A549 (cell line): ENCODE measurements at regions not wholly inside any gene's neighbourhood (a gene's known extent, or its start where the extent isn't known, plus 50 kb on each side); places are given as distances from the start of the nearest gene placed in this dataset.

Experiments
- ATAC-seq, 2 experiments: fragments of 200-7000 bp in 1 of 2; fragments of >200 bp in 1 of 2; cut with Nextera tagmentation in 1 of 2; cut with Tn5 transposase in 1 of 2; 3 replicates each; pipeline versions ENCODE4 v1.8.0 to v1.9.1; 2018 to 2020; ENCODE audit warnings: mild to moderate bottlenecking in 1 of 2, moderate library complexity in 1 of 2
- CTCF ChIA-PET: fragments of 300-600 bp; sonication (Branson Sonifier 250); formaldehyde crosslinking; extraction: SDS; loops from one replicate; lab custom pipeline; 2021; ENCODE audit warnings: antibody characterized with exemption, inconsistent platforms; lab: Yijun Ruan, JAX
- POLR2A ChIA-PET: fragments of 350-600 bp; formaldehyde crosslinking; extraction: SDS; loops from one replicate; lab custom pipeline; 2021; ENCODE audit warnings: antibody characterized with exemption, inconsistent platforms; lab: Yijun Ruan, JAX
- DNase-seq, 2 experiments: peaks; one replicate each; pipeline versions ENCODE4 v3.0.0 to v3.0.0-alpha.2; 2011 to 2016; ENCODE audit warnings: low read depth in 1 of 2, low spot score in 1 of 2
- FAIRE-seq: peaks from 2 replicates; lab custom pipeline; 2011; peaks lifted over from hg19 to GRCh38; lab: Jason Lieb, UNC
- H3K27ac ChIP-seq, 2 experiments: fragments of >200 bp; sonication (Bioruptor Twin); formaldehyde crosslinking; 3 replicates each; pipeline ENCODE4 v1.5.1; 2016 to 2017
- H3K4me1 ChIP-seq: fragments of >200 bp; sonication (Bioruptor Twin); formaldehyde crosslinking; 3 replicates; pipeline ENCODE4 v1.6.1; 2016
- H3K4me2 ChIP-seq: fragments of >200 bp; sonication (Bioruptor Twin); formaldehyde crosslinking; 3 replicates; pipeline ENCODE4 v1.6.1; 2016
- H3K4me3 ChIP-seq: fragments of >200 bp; sonication (Bioruptor Twin); formaldehyde crosslinking; 3 replicates; pipeline ENCODE4 v1.5.1; 2016
- H3K9me3 ChIP-seq: fragments of >200 bp; sonication (Bioruptor Twin); formaldehyde crosslinking; 3 replicates; pipeline ENCODE4 v1.6.1; 2016
- CHD2 ChIP-seq: fragments of 150-350 bp; IDR thresholded peaks from 2 replicates; pipeline ENCODE4 v1.6.1; 2014; ENCODE audit warnings: low read length; ENCODE audit not compliant: partially characterized antibody
- CTCF ChIP-seq: fragments of >200 bp; sonication (Bioruptor Twin); formaldehyde crosslinking; IDR thresholded peaks from 3 replicates; pipeline ENCODE4 v1.5.1; 2016
- ELK1 ChIP-seq: fragments of 150-350 bp; IDR thresholded peaks from 2 replicates; pipeline ENCODE4 v1.6.1; 2014; ENCODE audit warnings: low read depth, mild to moderate bottlenecking, low read length
- ESRRA ChIP-seq: fragments of 150-350 bp; IDR thresholded peaks from 2 replicates; pipeline ENCODE4 v1.6.1; 2014; ENCODE audit warnings: mild to moderate bottlenecking, low read length, borderline replicate concordance
- HOXB5 ChIP-seq: fragments of 250-450 bp; sonication (Bioruptor Pico); IDR thresholded peaks from 2 replicates; pipeline ENCODE4 v1.5.0; 2020; ENCODE audit warnings: mild to moderate bottlenecking, moderate library complexity
- KDM5A ChIP-seq: fragments of 200-600 bp; sonication (generic); IDR thresholded peaks from 2 replicates; pipeline ENCODE4 v1.6.1; 2016; ENCODE audit warnings: antibody characterized with exemption, mild to moderate bottlenecking
- MAFK ChIP-seq: fragments of 450-650 bp; IDR thresholded peaks from 2 replicates; pipeline ENCODE4 v1.6.1; 2014; ENCODE audit not compliant: partially characterized antibody
- MAX ChIP-seq: IDR thresholded peaks from 2 replicates; pipeline ENCODE4 v1.6.1; 2012
- MAZ ChIP-seq: fragments of 150-350 bp; IDR thresholded peaks from 2 replicates; pipeline ENCODE4 v1.6.1; 2014; ENCODE audit warnings: antibody characterized with exemption, low read depth, low read length, borderline replicate concordance
- MYC ChIP-seq: IDR thresholded peaks from 2 replicates; pipeline ENCODE4 v1.6.1; 2012; ENCODE audit warnings: mild to moderate bottlenecking, inconsistent platforms, low read length, improper control_type of control experiment, borderline replicate concordance
- PHF8 ChIP-seq: fragments of 200-600 bp; sonication (generic); IDR thresholded peaks from 2 replicates; pipeline ENCODE4 v1.6.1; 2016; ENCODE audit warnings: low read depth, mild to moderate bottlenecking, antibody characterized with exemption, moderate library complexity, borderline replicate concordance
- POLR2A ChIP-seq: IDR thresholded peaks from 2 replicates; pipeline ENCODE4 v1.6.1; 2012; ENCODE audit warnings: mild to moderate bottlenecking, low read length
- POLR2AphosphoS2 ChIP-seq: conservative IDR thresholded peaks from 2 replicates; pipeline ENCODE4 v1.6.1; 2012; ENCODE audit warnings: low read length, improper control_type of control experiment, inconsistent platforms
- RNF2 ChIP-seq: fragments of 200-600 bp; sonication (generic); IDR thresholded peaks from 2 replicates; pipeline ENCODE4 v1.6.1; 2016; ENCODE audit warnings: low read depth, mild to moderate bottlenecking, antibody characterized with exemption, moderate library complexity, borderline replicate concordance
- SREBF2 ChIP-seq: fragments of 450-650 bp; IDR thresholded peaks from 2 replicates; pipeline ENCODE4 v1.6.1; 2014; ENCODE audit warnings: mild to moderate bottlenecking, moderate library complexity
- TFCP2L1 ChIP-seq: fragments of 250-450 bp; sonication (Bioruptor Pico); IDR thresholded peaks from 2 replicates; pipeline ENCODE4 v1.5.0; 2021; ENCODE audit warnings: mild to moderate bottlenecking
- TP53 ChIP-seq: fragments of 250-450 bp; sonication (Bioruptor Pico); IDR thresholded peaks from 2 replicates; pipeline ENCODE4 v1.5.0; 2021; ENCODE audit warnings: mild to moderate bottlenecking, moderate library complexity
- ZNF302 ChIP-seq: fragments of 250-450 bp; sonication (Bioruptor Pico); IDR thresholded peaks from 2 replicates; pipeline ENCODE4 v1.9.0; 2021; ENCODE audit warnings: inconsistent platforms, mild to moderate bottlenecking, moderate library complexity
- WGBS: methylation state at CpG from one replicate; pipeline ENCODE4 v1.1.6; 2017; ENCODE audit errors: missing lambda C conversion rate; 5-methylcytosine and 5-hydroxymethylcytosine counted together
- TF ChIP-seq, protein P1 (sequence below): IDR thresholded peaks from 2 replicates; pipeline ENCODE4 v1.6.1; 2012; ENCODE audit warnings: low read depth, borderline replicate concordance
- TF ChIP-seq, protein P2 (sequence below): IDR thresholded peaks from 2 replicates; pipeline ENCODE4 v1.6.1; 2012
- TF ChIP-seq, protein P3 (sequence below): fragments of >200 bp; sonication (Bioruptor Twin); formaldehyde crosslinking; IDR thresholded peaks from 2 replicates; pipeline ENCODE4 v1.6.1; 2016

DNA sequence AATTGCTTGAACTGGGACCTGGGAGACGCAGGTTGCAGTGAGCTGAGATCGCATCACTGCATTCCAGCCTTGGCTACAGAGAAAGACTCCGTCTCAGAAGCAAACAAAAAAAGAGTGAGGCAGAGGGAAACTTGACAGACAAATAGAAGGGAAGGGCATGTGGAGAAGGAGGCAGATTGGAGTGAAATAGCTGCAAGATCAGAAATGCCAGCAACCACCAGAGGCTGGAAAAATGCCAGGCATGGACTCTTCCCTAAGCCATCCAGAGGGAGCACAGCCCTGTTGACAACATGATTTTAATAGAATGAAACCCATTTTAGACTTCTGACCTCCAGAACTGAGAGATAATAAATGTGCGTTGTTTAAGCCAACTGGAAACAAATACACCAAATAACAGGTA lies 447.2 kb upstream of the SPHKAP start:
- no peak overlapping the region for H3K4me3 ChIP-seq
- TF ChIP-seq PHF8 (no peak), TFCP2L1 (CRISPR knock-in tag) (no peak), MAFK (no peak), MAZ (no peak), ELK1 (no peak), CHD2 (no peak), HOXB5 (CRISPR knock-in tag) (no peak)
- TF ChIP-seq, all 56 proteins: peak for 0
- no peaks in the 10 kb centered on the region for H3K4me1 ChIP-seq
- no peak overlapping the region for H3K27ac ChIP-seq
- no peak for ATAC-seq
- 33% methylated on average over 4 of the region's 4 CpGs for WGBS
- H3K9me3 ChIP-seq = no peaks in the 10 kb centered on the region
- no peak for DNase-seq
- no peak overlapping the region for H3K4me2 ChIP-seq
- ChIA-PET CTCF (interaction anchor here (0.6 kb wide), 1 partner anchor 154 kb away, joined by 3 read pairs; no protein-coding TSS in a partner anchor), POLR2A (no interaction called here)
- no peak for FAIRE-seq

GRCh38 chr2:228627510-228627909 lies 446.0 kb upstream of the SPHKAP start:
- no peaks in the 10 kb centered on the region for H3K4me1 ChIP-seq
- ATAC-seq (no peak), FAIRE-seq (no peak), DNase-seq (no peak)
- no peaks in the 10 kb centered on the region for H3K9me3 ChIP-seq
- H3K27ac ChIP-seq = no peak overlapping the region
- no peak overlapping the region for H3K4me2 ChIP-seq
- CTCF ChIA-PET = no interaction called here
- TF ChIP-seq ZNF302 (no peak), POLR2A (no peak), TP53 (no peak), ELK1 (no peak), MYC (no peak), POLR2AphosphoS2 (no peak), SREBF2 (no peak), ESRRA (no peak), MAX (no peak), CTCF (no peak), KDM5A (no peak), RNF2 (no peak)
- TF ChIP-seq, protein P1, sequence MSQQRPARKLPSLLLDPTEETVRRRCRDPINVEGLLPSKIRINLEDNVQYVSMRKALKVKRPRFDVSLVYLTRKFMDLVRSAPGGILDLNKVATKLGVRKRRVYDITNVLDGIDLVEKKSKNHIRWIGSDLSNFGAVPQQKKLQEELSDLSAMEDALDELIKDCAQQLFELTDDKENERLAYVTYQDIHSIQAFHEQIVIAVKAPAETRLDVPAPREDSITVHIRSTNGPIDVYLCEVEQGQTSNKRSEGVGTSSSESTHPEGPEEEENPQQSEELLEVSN = no peak
- TF ChIP-seq, protein P2, sequence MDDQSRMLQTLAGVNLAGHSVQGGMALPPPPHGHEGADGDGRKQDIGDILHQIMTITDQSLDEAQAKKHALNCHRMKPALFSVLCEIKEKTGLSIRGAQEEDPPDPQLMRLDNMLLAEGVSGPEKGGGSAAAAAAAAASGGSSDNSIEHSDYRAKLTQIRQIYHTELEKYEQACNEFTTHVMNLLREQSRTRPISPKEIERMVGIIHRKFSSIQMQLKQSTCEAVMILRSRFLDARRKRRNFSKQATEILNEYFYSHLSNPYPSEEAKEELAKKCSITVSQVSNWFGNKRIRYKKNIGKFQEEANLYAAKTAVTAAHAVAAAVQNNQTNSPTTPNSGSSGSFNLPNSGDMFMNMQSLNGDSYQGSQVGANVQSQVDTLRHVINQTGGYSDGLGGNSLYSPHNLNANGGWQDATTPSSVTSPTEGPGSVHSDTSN = no peak
- TF ChIP-seq, protein P3, sequence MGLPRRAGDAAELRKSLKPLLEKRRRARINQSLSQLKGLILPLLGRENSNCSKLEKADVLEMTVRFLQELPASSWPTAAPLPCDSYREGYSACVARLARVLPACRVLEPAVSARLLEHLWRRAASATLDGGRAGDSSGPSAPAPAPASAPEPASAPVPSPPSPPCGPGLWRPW = no peak
- no peak overlapping the region for H3K4me3 ChIP-seq
- POLR2A ChIA-PET = no interaction called here
- WGBS = 6% methylated on average over 4 of the region's 4 CpGs
